Mucosa of descending colon (tissue), 3 donors: ENCODE measurements at regions not wholly inside any gene's neighbourhood (a gene's known extent, or its start where the extent isn't known, plus 50 kb on each side); places are given as distances from the start of the nearest gene placed in this dataset.

ENCODE experiments used
- ATAC-seq: fragments of 200-7000 bp; cut with Tn5 transposase; one replicate; pipeline ENCODE4 v1.9.1; 2020; ENCODE audit warnings: mild to moderate bottlenecking, moderate library complexity
- DNase-seq, 3 donors: peaks; one replicate each; pipeline ENCODE4 v3.0.0-alpha.2; 2020
- H3K36me3 ChIP-seq: fragments of 200-600 bp; one replicate; pipeline ENCODE4 v1.8.0; 2021; ENCODE audit warnings: low read depth, mild to moderate bottlenecking
- H3K4me1 ChIP-seq: fragments of 200-600 bp; one replicate; pipeline ENCODE4 v1.8.0; 2021; ENCODE audit warnings: low read depth, mild to moderate bottlenecking
- H3K4me3 ChIP-seq: fragments of 200-600 bp; one replicate; pipeline ENCODE4 v1.8.0; 2021; ENCODE audit warnings: mild to moderate bottlenecking
- H3K9me3 ChIP-seq: fragments of 200-600 bp; one replicate; pipeline ENCODE4 v1.8.0; 2021; ENCODE audit warnings: mild to moderate bottlenecking
- intact Hi-C, 2 donors: fragments of 100-400 bp; cut with DNase I in 1 of 2; cut with micrococcal nuclease in 1 of 2; formaldehyde crosslinking; loops; one replicate each; pipeline versions ENCODE4 v1.11.0 to v1.11.1; 2022; cut with DNase I, micrococcal nuclease
- TF ChIP-seq, protein P1 (sequence below): fragments of 200-600 bp; IDR thresholded peaks from one replicate; pipeline ENCODE4 v1.8.0; 2022; ENCODE audit warnings: antibody characterized with exemption, mild to moderate bottlenecking
- donor health status: DM: no; HTN: no; CAD: no; lungs with moderate emphysema.
- donor health status: DM: no; HTN: no; CAD: no.
- donor health status: DM: no; HTN: yes; CAD: no.

DNA sequence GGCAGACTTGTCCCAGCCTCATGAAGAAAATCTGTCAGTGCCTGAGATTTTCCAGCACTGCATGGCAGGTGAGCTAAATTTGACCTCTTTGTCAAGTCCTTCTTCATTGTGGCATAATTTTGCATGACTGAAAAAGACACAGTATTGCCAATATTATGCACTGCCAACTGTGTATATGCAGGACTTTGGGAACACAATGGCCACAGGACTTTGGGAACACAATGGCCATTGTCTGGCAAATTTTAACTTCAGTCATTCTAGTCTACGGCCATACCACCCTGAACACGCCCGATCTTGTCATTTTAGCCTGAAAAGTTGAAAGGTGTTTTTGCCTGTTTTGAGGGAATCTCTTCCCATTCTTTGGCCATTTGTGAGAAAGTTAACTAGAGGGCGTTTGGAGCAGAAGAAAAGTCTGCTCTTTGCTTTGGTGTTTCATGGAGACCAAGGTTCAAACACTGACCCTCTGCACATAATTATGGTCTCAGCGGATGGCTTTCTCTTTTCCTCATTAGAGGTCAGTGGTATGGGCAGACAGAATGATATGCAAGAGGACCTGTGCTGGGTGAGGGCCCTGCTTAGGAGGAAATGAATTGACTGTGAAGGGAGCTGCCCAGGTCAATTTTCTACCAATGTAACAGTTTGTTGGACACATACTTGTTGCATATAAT lies 72.4 kb upstream of the NEK7 start:
- no peaks in the 10 kb centered on the region for H3K36me3 ChIP-seq
- H3K4me3 ChIP-seq = no peak overlapping the region
- DNase-seq (no peak), ATAC-seq (no peak)
- intact Hi-C loops = no loop called here
- peaks cover 3% of the 10 kb centered on the region for H3K4me1 ChIP-seq
- TF ChIP-seq, protein P1, sequence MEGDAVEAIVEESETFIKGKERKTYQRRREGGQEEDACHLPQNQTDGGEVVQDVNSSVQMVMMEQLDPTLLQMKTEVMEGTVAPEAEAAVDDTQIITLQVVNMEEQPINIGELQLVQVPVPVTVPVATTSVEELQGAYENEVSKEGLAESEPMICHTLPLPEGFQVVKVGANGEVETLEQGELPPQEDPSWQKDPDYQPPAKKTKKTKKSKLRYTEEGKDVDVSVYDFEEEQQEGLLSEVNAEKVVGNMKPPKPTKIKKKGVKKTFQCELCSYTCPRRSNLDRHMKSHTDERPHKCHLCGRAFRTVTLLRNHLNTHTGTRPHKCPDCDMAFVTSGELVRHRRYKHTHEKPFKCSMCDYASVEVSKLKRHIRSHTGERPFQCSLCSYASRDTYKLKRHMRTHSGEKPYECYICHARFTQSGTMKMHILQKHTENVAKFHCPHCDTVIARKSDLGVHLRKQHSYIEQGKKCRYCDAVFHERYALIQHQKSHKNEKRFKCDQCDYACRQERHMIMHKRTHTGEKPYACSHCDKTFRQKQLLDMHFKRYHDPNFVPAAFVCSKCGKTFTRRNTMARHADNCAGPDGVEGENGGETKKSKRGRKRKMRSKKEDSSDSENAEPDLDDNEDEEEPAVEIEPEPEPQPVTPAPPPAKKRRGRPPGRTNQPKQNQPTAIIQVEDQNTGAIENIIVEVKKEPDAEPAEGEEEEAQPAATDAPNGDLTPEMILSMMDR = no peak
- H3K9me3 ChIP-seq = no peaks in the 10 kb centered on the region

DNA sequence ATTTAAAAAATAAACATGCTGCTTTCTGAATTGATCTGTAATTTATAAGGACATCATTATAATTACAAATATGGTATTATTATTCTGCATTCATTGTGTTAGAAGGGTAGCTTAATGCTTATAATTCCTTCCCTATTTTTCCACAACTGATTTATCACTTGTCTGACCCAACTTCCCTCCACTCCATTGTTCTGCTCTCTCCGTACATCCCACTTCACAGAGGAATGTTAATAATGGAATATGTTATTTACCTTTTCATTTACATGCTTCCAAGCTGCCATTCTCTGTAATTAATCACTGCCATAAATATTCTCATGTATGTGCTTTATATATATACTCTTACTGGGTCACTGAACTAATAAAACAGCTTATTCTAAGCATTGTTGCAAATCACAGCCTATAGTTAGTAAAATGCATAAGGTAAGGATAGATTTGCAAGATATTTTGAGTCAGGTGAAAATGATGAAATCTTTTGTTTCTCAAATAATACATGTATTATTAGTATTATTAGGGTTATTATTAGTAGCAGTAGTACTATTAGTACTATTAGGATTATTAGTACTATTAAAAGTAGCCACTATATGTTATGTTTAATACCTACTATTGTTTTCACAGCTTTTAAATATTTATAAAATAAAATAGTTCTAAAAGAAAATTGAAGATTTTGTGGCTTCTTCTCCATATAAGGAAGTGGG lies 70.6 kb upstream of the NEK7 start:
- no peaks in the 10 kb centered on the region for H3K36me3 ChIP-seq
- TF ChIP-seq, protein P1 = no peak
- H3K9me3 ChIP-seq = no peaks in the 10 kb centered on the region
- no peak overlapping the region for H3K4me3 ChIP-seq
- H3K4me1 ChIP-seq = no peaks in the 10 kb centered on the region
- DNase-seq (no peak), ATAC-seq (no peak)
- intact Hi-C loops = no loop called here

DNA sequence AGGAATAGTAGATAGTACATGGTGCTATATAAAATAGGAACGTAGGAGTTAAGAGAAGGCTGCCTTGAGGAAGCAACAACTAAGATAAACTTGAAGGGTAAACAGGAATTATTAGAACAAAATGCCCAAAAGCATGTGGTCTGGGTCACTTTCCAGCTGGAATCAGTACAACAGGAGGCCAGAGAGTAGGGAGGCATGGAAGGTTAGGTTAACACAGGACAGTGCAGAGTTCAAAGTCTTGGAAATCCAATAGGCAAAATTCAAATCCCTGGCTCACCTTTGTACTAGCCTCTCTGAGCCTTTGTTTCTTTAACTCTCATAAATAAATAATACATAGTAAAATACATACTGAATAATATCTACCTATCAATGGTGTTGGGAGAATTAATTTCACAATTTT lies 69.0 kb upstream of the NEK7 start:
- no peaks in the 10 kb centered on the region for H3K9me3 ChIP-seq
- ATAC-seq (no peak), DNase-seq (no peak)
- no peaks in the 10 kb centered on the region for H3K4me1 ChIP-seq
- intact Hi-C loops = no loop called here
- H3K4me3 ChIP-seq = no peak overlapping the region
- no peaks in the 10 kb centered on the region for H3K36me3 ChIP-seq
- TF ChIP-seq, protein P1 = no peak

DNA sequence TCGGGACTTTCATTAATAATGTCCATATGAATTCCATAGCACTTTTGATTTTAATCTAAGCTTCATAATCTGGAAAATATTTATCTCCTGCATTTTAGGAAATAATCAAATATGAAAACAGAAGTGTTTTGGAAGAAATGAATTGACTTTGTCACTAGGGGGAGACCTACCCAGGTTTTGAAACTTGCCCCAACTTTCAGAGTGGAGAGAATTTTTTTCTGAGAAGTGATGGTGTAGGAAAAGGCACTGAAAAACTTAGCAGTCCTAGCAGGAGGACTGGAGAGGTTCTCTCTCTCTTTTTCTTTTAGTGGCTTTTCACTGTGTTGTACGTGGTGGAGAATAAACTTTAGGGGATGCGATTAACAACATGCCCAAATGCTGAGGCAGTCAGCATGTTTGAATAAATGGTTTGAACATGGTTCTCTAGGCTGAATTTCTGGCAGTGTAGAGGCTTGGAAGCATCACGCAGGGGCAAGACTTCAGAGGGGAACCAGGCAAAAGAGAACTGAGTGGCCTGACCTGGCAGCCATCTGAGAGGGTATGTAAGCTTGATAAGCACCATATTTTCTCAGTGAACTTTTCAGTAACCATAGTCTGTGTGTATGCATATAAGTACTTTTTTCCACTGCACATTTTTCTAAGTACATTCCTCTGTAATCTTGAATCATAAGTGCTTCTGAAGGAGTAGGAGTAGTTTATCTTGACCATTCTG lies 68.3 kb upstream of the NEK7 start:
- TF ChIP-seq, protein P1 = no peak
- no peak overlapping the region for H3K4me3 ChIP-seq
- intact Hi-C loops = no loop called here

DNA sequence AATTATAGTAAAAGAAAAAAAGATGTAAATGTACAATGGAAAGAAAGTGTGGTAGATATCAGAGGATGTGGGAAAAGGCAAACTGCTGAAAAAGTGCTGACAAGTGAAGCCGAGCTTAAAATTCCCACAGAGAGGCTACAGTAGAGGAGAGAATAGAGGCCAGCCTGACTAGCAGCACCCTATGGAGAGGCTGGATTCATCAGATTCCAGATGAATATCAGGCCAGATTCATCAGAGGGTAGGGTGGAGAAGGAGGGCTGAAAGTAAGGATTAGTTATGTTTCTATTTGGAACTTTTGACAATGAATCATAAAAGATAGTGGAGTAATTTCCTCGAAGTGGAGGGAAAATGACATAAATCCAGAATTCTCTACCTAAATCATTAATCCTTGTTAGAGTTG lies 60.4 kb upstream of the NEK7 start:
- TF ChIP-seq, protein P1 = no peak
- intact Hi-C loops = no loop called here

More for the DNA sequence above, 68.3 kb upstream of the NEK7 start:
- Histone ChIP-seq H3K9me3 (no peaks in the 10 kb centered on the region), H3K36me3 (no peaks in the 10 kb centered on the region), H3K4me1 (no peaks in the 10 kb centered on the region)
- no peak for DNase-seq
- no peak for ATAC-seq

More for the DNA sequence above, 60.4 kb upstream of the NEK7 start:
- no peaks in the 10 kb centered on the region for H3K4me1 ChIP-seq
- H3K4me3 ChIP-seq = no peak overlapping the region
- no peaks in the 10 kb centered on the region for H3K9me3 ChIP-seq
- no peaks in the 10 kb centered on the region for H3K36me3 ChIP-seq
- DNase-seq (no peak), ATAC-seq (no peak)
